ENCODE measurements at regions not wholly inside any gene's neighbourhood (a gene's known extent, or its start where the extent isn't known, plus 50 kb on each side); places are given as distances from the start of the nearest gene placed in this dataset.

DNA sequence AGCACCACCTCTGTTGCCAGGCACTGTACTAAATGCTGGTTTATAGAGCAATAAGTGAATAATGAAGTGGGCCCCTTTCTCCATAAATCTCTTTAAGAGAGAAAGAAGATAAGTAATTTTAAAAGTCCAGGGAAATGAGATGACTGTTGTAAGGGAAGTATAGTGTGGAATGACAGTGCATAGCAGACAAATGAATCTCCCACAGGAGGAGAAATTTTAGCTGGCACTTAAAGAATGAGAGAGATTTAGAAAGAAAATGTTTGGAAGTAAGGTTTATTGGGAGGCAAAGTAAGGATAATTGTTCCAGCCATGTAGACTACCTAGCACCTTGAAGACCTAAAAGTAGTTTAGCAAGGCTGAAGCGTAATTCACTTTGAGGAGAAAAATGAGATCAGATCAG lies 1081.1 kb upstream of the PABPC4L start:
- intact Hi-C loops (cut with micrococcal nuclease; ENCODE audit: unreplicated experiment) = no loop called here
- Histone ChIP-seq H3F3A (ENCODE audit: insufficient read depth, low read depth) (no peaks in the 10 kb centered on the region), H3K4me1 (replicated peaks; ENCODE audit: insufficient read depth) (no peaks in the 10 kb centered on the region), H3K4me3 (no peak overlapping the region), H2AFZ (no peak overlapping the region), H3K9me2 (ENCODE audit: insufficient read depth) (no peaks in the 10 kb centered on the region), H3K27me3 (ENCODE audit: insufficient read depth, low read depth) (no peaks in the 10 kb centered on the region), H3K79me2 (ENCODE audit: low read depth) (no peaks in the 10 kb centered on the region), H3K9me3 (ENCODE audit: insufficient read depth, low read depth) (no peaks in the 10 kb centered on the region), H4K20me1 (ENCODE audit: insufficient read depth) (no peaks in the 10 kb centered on the region), H3K4me2 (no peak overlapping the region), H3K36me3 (ENCODE audit: low read depth) (no peaks in the 10 kb centered on the region), H3K27ac (no peak overlapping the region)
- ChIA-PET CTCF (no interaction called here), POLR2A (ENCODE audit: unreplicated experiment) (no interaction called here)
- no peak for DNase-seq
- no TSS peak for BruUV-seq (replicated peaks)
- no peak for TF ChIP-seq CTCF (conservative IDR thresholded peaks at IDR 0.05)
- TF ChIP-seq EZH2 (IDR thresholded peaks at IDR 0.05; ENCODE audit: low read depth) = no peak

DNA sequence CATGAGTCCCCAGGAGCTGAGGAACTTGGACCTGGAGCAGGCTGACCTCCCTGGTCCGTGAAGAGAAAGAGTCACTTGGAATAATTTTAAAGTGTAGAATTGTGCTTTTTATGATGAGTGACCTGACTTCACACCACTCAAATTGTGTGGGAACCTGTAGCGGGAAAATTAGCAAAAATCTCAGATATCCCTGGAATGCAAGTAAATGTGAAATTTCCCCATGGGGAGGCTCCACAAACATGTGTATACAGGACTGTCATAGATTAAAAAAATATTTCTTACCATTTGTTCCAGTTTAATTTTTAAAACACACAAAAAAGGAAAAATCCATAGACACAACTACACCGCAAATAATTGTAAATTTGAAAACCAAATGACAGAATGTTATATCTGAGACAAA lies 1079.6 kb upstream of the PABPC4L start:
- Histone ChIP-seq H3K36me3 (ENCODE audit: low read depth) (no peaks in the 10 kb centered on the region), H3K9me2 (ENCODE audit: insufficient read depth) (no peaks in the 10 kb centered on the region), H3K9me3 (ENCODE audit: insufficient read depth, low read depth) (no peaks in the 10 kb centered on the region), H3K27ac (no peak overlapping the region), H3F3A (ENCODE audit: insufficient read depth, low read depth) (no peaks in the 10 kb centered on the region), H4K20me1 (ENCODE audit: insufficient read depth) (no peaks in the 10 kb centered on the region), H2AFZ (no peak overlapping the region), H3K79me2 (ENCODE audit: low read depth) (no peaks in the 10 kb centered on the region), H3K4me3 (no peak overlapping the region), H3K4me1 (replicated peaks; ENCODE audit: insufficient read depth) (no peaks in the 10 kb centered on the region), H3K4me2 (no peak overlapping the region), H3K27me3 (ENCODE audit: insufficient read depth, low read depth) (no peaks in the 10 kb centered on the region)
- ChIA-PET POLR2A (ENCODE audit: unreplicated experiment) (no interaction called here), CTCF (no interaction called here)
- intact Hi-C loops (cut with micrococcal nuclease; ENCODE audit: unreplicated experiment) = no loop called here
- TF ChIP-seq EZH2 (IDR thresholded peaks at IDR 0.05; ENCODE audit: low read depth) (no peak), CTCF (conservative IDR thresholded peaks at IDR 0.05) (no peak)
- DNase-seq = no peak
- BruUV-seq (replicated peaks) = no TSS peak

GRCh38 chr4:135277980-135278315 lies 1076.4 kb upstream of the PABPC4L start:
- no peaks in the 10 kb centered on the region for H4K20me1 ChIP-seq (ENCODE audit: insufficient read depth)
- no peaks in the 10 kb centered on the region for H3K79me2 ChIP-seq (ENCODE audit: low read depth)
- TF ChIP-seq CTCF (conservative IDR thresholded peaks at IDR 0.05) (no peak), EZH2 (IDR thresholded peaks at IDR 0.05; ENCODE audit: low read depth) (no peak)
- H2AFZ ChIP-seq = no peak overlapping the region
- H3K9me2 ChIP-seq (ENCODE audit: insufficient read depth) = no peaks in the 10 kb centered on the region
- CTCF ChIA-PET = no interaction called here
- no peak overlapping the region for H3K4me3 ChIP-seq
- no peaks in the 10 kb centered on the region for H3K4me1 ChIP-seq (replicated peaks; ENCODE audit: insufficient read depth)
- no peak overlapping the region for H3K27ac ChIP-seq
- DNase-seq = no peak
- POLR2A ChIA-PET (ENCODE audit: unreplicated experiment) = no interaction called here
- H3K36me3 ChIP-seq (ENCODE audit: low read depth) = no peaks in the 10 kb centered on the region
- no TSS peak for BruUV-seq (replicated peaks)
- intact Hi-C loops (cut with micrococcal nuclease; ENCODE audit: unreplicated experiment) = no loop called here
- H3K9me3 ChIP-seq (ENCODE audit: insufficient read depth, low read depth) = no peaks in the 10 kb centered on the region
- H3F3A ChIP-seq (ENCODE audit: insufficient read depth, low read depth) = no peaks in the 10 kb centered on the region
- no peak overlapping the region for H3K4me2 ChIP-seq
- no peaks in the 10 kb centered on the region for H3K27me3 ChIP-seq (ENCODE audit: insufficient read depth, low read depth)
